CD4-positive, alpha-beta T cell (primary cell): ENCODE measurements at regions not wholly inside any gene's neighbourhood (a gene's known extent, or its start where the extent isn't known, plus 50 kb on each side); places are given as distances from the start of the nearest gene placed in this dataset.
A peak's percentile ranks its signal among the peaks of the same experiment; 100 is the strongest.
"Not testable (repeated sequence)": the region's sequence is repeated elsewhere in the genome, so short reads cannot be mapped to it uniquely, and the experiment has no call there.

Experiments
- ATAC-seq: fragments of 200-7000 bp; cut with Tn5 transposase; one replicate; pipeline ENCODE4 v1.10.0; 2022; ENCODE audit warnings: mild to moderate bottlenecking; ENCODE audit not compliant: poor library complexity
- CTCF ChIA-PET: fragments of 350-600 bp; sonication (Branson Sonifier 250); formaldehyde crosslinking; loops from one replicate; lab custom pipeline; 2021; ENCODE audit warnings: antibody characterized with exemption, inconsistent platforms; lab: Charles Lee
- POLR2A ChIA-PET: fragments of 350-600 bp; sonication (Branson Sonifier 250); formaldehyde crosslinking; loops from one replicate; lab custom pipeline; 2021; ENCODE audit warnings: antibody characterized with exemption, inconsistent platforms; lab: Charles Lee
- DNase-seq, 14 experiments: peaks; one replicate each; pipeline ENCODE4 v3.0.0-alpha.2; 2013 to 2020; ENCODE audit warnings: mixed read lengths in 2 of 14
- H3K27ac ChIP-seq, 2 donors: one replicate each; pipeline versions ENCODE4 v1.5.1 to v1.7.0; 2013; ENCODE audit warnings: low read length in 2 of 2, low read depth in 1 of 2, mild to moderate bottlenecking in 1 of 2
- H3K27me3 ChIP-seq, 2 experiments: 1 replicate in 1 of 2; 2 replicates in 1 of 2; pipeline versions ENCODE4 v1.6.1 to v1.7.0; 2013; ENCODE audit warnings: low read length in 2 of 2, control low read depth in 1 of 2, mild to moderate bottlenecking in 1 of 2, moderate library complexity in 1 of 2; ENCODE audit not compliant: insufficient read depth in 2 of 2, control insufficient read depth in 1 of 2
- H3K36me3 ChIP-seq: one replicate; pipeline ENCODE4 v1.6.1; 2013; ENCODE audit warnings: low read length, control low read depth; ENCODE audit not compliant: insufficient read depth
- H3K4me1 ChIP-seq: one replicate; pipeline ENCODE4 v1.6.1; 2013; ENCODE audit warnings: low read length, control low read depth; ENCODE audit not compliant: insufficient read depth
- H3K4me3 ChIP-seq: one replicate; pipeline ENCODE4 v1.5.1; 2013; ENCODE audit warnings: mild to moderate bottlenecking, low read length, moderate library complexity
- H3K9me3 ChIP-seq, 2 experiments: 1 replicate in 1 of 2; 2 replicates in 1 of 2; pipeline versions ENCODE4 v1.6.1 to v1.7.0; 2013; ENCODE audit warnings: low read length in 2 of 2, mild to moderate bottlenecking in 2 of 2, control low read depth in 1 of 2, moderate library complexity in 1 of 2; ENCODE audit not compliant: control insufficient read depth in 1 of 2, insufficient read depth in 1 of 2
- H3K27ac Mint-ChIP-seq: one replicate; pipeline ENCODE4 v1.8.0; 2020; ENCODE audit warnings: mixed read lengths
- H3K27me3 Mint-ChIP-seq: one replicate; pipeline ENCODE4 v1.8.0; 2021; ENCODE audit warnings: mixed read lengths
- H3K36me3 Mint-ChIP-seq: one replicate; pipeline ENCODE4 v1.8.0; 2021; ENCODE audit warnings: low read depth, mixed read lengths
- H3K4me1 Mint-ChIP-seq: one replicate; pipeline ENCODE4 v1.8.0; 2021; ENCODE audit warnings: low read depth, mixed read lengths
- H3K4me3 Mint-ChIP-seq: one replicate; pipeline ENCODE4 v1.8.0; 2020; ENCODE audit warnings: mild to moderate bottlenecking, mixed read lengths
- H3K9me3 Mint-ChIP-seq: one replicate; pipeline ENCODE4 v1.8.0; 2020; ENCODE audit warnings: mixed read lengths
- CTCF ChIP-seq: fragments of 200-600 bp; IDR thresholded peaks from one replicate; pipeline ENCODE4 v1.8.0; 2022; ENCODE audit warnings: antibody characterized with exemption, mild to moderate bottlenecking
- intact Hi-C, 2 experiments: fragments of 100-400 bp; cut with DNase I in 1 of 2; cut with micrococcal nuclease in 1 of 2; formaldehyde crosslinking; loops; one replicate each; pipeline versions ENCODE4 v1.15.1 to v1.9.0; 2023 to 2025; cut with DNase I, micrococcal nuclease

GRCh38 chr5:39531306-39531705 lies 106.5 kb upstream of the DAB2 start:
- Mint-ChIP-seq H3K4me3 (no peak overlapping the region), H3K36me3 (no peaks in the 10 kb centered on the region), H3K9me3 (no peaks in the 10 kb centered on the region), H3K27me3 (peaks cover 28% of the 10 kb centered on the region), H3K27ac (no peak overlapping the region), H3K4me1 (no peaks in the 10 kb centered on the region)
- Histone ChIP-seq H3K4me3 (no peak overlapping the region), H3K27me3 (peaks cover 0 to 3% of the 10 kb centered on the region in 2 experiments), H3K36me3 (no peaks in the 10 kb centered on the region), H3K4me1 (no peaks in the 10 kb centered on the region), H3K9me3 (no peaks in the 10 kb centered on the region), H3K27ac (no peak overlapping the region)
- intact Hi-C loops, result no loop called here
- DNase-seq (no peak), ATAC-seq (no peak)
- ChIA-PET CTCF (no interaction called here), POLR2A (no interaction called here)
- TF ChIP-seq CTCF, result no peak

GRCh38 chr5:39526914-39527477 lies 102.2 kb upstream of the DAB2 start:
- Mint-ChIP-seq H3K27ac (no peak overlapping the region), H3K4me1 (no peaks in the 10 kb centered on the region), H3K4me3 (no peak overlapping the region), H3K36me3 (no peaks in the 10 kb centered on the region), H3K27me3 (peaks cover 25% of the 10 kb centered on the region), H3K9me3 (no peaks in the 10 kb centered on the region)
- TF ChIP-seq CTCF, result no peak
- CTCF ChIA-PET, result interaction anchor here (1.0 kb wide), 1 partner anchor 9 kb away, joined by 3 read pairs; no protein-coding TSS in a partner anchor
- intact Hi-C loops, result no loop called here
- Histone ChIP-seq H3K36me3 (no peaks in the 10 kb centered on the region), H3K4me1 (no peaks in the 10 kb centered on the region), H3K27ac (no peak overlapping the region), H3K27me3 (peaks cover 0 to 5% of the 10 kb centered on the region in 2 experiments), H3K4me3 (no peak overlapping the region), H3K9me3 (no peaks in the 10 kb centered on the region)
- POLR2A ChIA-PET, result no interaction called here
- DNase-seq (peak in 2 of 14 experiments; percentile 35 to 57), ATAC-seq (no peak)

- peaks cover 36% of the 10 kb centered on the region for H3K27me3 Mint-ChIP-seq
- POLR2A ChIA-PET, H3K27me3 ChIP-seq, H3K4me3 ChIP-seq, H3K36me3 ChIP-seq, intact Hi-C loops, H3K9me3 Mint-ChIP-seq, H3K9me3 ChIP-seq, H3K27ac Mint-ChIP-seq, H3K4me1 Mint-ChIP-seq, H3K36me3 Mint-ChIP-seq, H3K27ac ChIP-seq, H3K4me1 ChIP-seq, H3K4me3 Mint-ChIP-seq, ATAC-seq: not testable (repeated sequence)
- CTCF ChIA-PET, result interaction anchor here (1.3 kb wide), 1 partner anchor 9 kb away, joined by 4 read pairs; no protein-coding TSS in a partner anchor
- DNase-seq, result peak in 2 of 14 experiments; percentile 21 to 37
Measured at GRCh38 chr5:39525781-39526180, 101.0 kb upstream of the DAB2 start.

GRCh38 chr5:39525271-39525670 lies 100.5 kb upstream of the DAB2 start:
- peaks cover 36% of the 10 kb centered on the region for H3K27me3 Mint-ChIP-seq
- CTCF ChIA-PET, result interaction anchor here (1.3 kb wide), 1 partner anchor 9 kb away, joined by 4 read pairs; no protein-coding TSS in a partner anchor
- no peak for DNase-seq
- H3K36me3 Mint-ChIP-seq, result no peaks in the 10 kb centered on the region
- ATAC-seq, result no peak
- H3K4me3 Mint-ChIP-seq, result no peak overlapping the region
- Histone ChIP-seq H3K9me3 (no peaks in the 10 kb centered on the region), H3K27ac (no peak overlapping the region), H3K4me1 (no peaks in the 10 kb centered on the region), H3K36me3 (no peaks in the 10 kb centered on the region), H3K4me3 (no peak overlapping the region), H3K27me3 (peaks cover 0 to 5% of the 10 kb centered on the region in 2 experiments)
- TF ChIP-seq CTCF, result no peak
- POLR2A ChIA-PET, result no interaction called here
- no peaks in the 10 kb centered on the region for H3K4me1 Mint-ChIP-seq
- H3K9me3 Mint-ChIP-seq, result no peaks in the 10 kb centered on the region
- no peak overlapping the region for H3K27ac Mint-ChIP-seq
- intact Hi-C loops, result no loop called here
